HG03520 (cell line): ENCODE measurements at regions not wholly inside any gene's neighbourhood (a gene's known extent, or its start where the extent isn't known, plus 50 kb on each side); places are given as distances from the start of the nearest gene placed in this dataset.
"Not testable (repeated sequence)": the region's sequence is repeated elsewhere in the genome, so short reads cannot be mapped to it uniquely, and the experiment has no call there.

Experiments used
- ATAC-seq: cut with Tn5 transposase; IDR thresholded peaks from one replicate; pipeline ENCODE4 v1.9.1; 2021; ENCODE audit warnings: mild to moderate bottlenecking, moderate library complexity; ENCODE audit not compliant: unreplicated experiment

- peak; percentile 82 for ATAC-seq
Observed at GRCh38 chr7:81839708-81840369, 70.0 kb upstream of the HGF start.

- ATAC-seq = no peak
Observed at GRCh38 chr7:81833401-81833800, 63.6 kb upstream of the HGF start.

GRCh38 chr7:81831883-81832282 lies 62.0 kb upstream of the HGF start:
- no peak for ATAC-seq

GRCh38 chr7:81829511-81829910 lies 59.7 kb upstream of the HGF start:
- not testable (repeated sequence) for ATAC-seq

- ATAC-seq = no peak
Observed at GRCh38 chr7:81822811-81823210, 53.0 kb upstream of the HGF start.

- no peak for ATAC-seq
Observed at GRCh38 chr7:81819861-81820260, 50.0 kb upstream of the HGF start.
